SK-MEL-5 (cell line): ENCODE measurements at regions not wholly inside any gene's neighbourhood (a gene's known extent, or its start where the extent isn't known, plus 50 kb on each side); places are given as distances from the start of the nearest gene placed in this dataset.

Experiments used
- DNase-seq: peaks from one replicate; pipeline ENCODE4 v3.0.0-alpha.2; 2016; ENCODE audit warnings: low read depth, low spot score
- in situ Hi-C: cut with HindIII; loops from 2 replicates; pipeline ENCODE4 v1.10.0; 2016; ENCODE audit warnings: low sequenced_read_pairs, high pct_unique_total_duplicates, low pct_unique_long_range_greater_than_20kb

DNA sequence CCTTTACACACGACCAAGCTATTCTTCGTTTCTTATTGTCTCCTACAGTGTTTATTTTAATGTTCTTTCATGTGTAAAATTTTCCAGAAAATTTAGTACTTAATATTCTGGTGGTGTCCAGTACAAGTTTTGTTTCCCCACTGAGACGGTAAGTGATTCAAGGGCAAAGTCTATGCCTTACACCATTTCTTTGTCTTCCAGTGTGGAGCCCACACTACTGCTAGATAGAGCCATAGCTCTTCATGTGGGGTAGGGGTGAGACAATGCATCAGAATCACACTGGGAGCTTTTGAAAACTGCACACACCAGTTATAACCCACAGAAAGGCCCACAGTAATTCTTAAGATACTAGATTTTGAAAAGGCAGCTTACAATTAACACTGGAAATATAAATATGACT, 125.6 kb downstream of the TDRD15 start:
- DNase-seq, result no peak
- in situ Hi-C loops, result no loop called here

GRCh38 chr2:21250673-21251072, 126.9 kb downstream of the TDRD15 start:
- in situ Hi-C loops, result no loop called here
- no peak for DNase-seq

- in situ Hi-C loops, result no loop called here
- no peak for DNase-seq
Observed at GRCh38 chr2:21251216-21251980, 127.6 kb downstream of the TDRD15 start.

GRCh38 chr2:21253311-21254027, 129.7 kb downstream of the TDRD15 start:
- in situ Hi-C loops, result no loop called here
- no peak for DNase-seq

- no peak for DNase-seq
- in situ Hi-C loops, result no loop called here
Observed at GRCh38 chr2:21254170-21254965, 130.6 kb downstream of the TDRD15 start.

- in situ Hi-C loops, result no loop called here
- peak; percentile 96 for DNase-seq
Observed at GRCh38 chr2:21256006-21256405, 132.2 kb downstream of the TDRD15 start.

DNA sequence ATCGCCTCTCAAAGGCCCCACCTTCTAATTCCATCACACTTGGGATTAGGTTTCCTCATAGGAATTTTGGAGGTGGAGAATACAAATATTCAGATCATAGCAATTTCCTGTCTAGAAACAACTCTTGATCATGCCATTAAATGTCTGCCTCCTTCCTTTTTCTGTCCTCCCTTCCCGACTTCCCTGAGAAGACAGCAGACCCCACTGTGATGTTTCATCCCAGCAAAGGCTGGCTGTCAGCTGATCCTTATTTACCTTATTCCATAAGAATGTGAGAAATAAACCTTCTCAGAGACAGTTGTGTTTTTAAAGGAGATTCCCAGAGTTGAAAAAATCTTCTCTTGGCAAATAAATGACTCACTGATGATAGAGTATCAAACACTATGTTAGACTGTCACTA, 133.9 kb downstream of the TDRD15 start:
- DNase-seq, result no peak

GRCh38 chr2:21258082-21258481, 134.3 kb downstream of the TDRD15 start:
- DNase-seq, result no peak
- in situ Hi-C loops, result no loop called here

More for the DNA sequence above, 133.9 kb downstream of the TDRD15 start:
- in situ Hi-C loops, result no loop called here

DNA sequence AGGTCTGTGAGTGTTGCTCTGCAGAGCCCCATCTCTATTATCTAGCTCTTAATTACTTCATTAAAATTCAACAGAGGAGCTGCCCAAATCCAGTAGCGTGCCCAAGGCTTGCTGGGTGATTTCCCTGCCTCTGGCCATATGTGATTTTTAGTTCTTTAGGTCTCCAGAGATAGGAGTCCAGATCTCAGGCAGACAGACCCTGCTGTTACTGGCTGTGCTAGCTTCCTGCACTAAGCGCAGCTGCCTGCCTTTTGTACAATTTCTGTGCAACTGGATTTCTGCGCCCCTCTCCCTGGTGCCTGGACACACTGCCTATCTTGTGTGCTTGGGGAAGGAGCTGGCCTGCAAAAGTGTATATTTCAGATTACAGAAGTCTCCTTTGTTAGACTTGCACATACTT, 136.5 kb downstream of the TDRD15 start:
- in situ Hi-C loops, result no loop called here
- no peak for DNase-seq

- in situ Hi-C loops, result no loop called here
Observed at GRCh38 chr2:21261591-21261990, 137.8 kb downstream of the TDRD15 start.

DNA sequence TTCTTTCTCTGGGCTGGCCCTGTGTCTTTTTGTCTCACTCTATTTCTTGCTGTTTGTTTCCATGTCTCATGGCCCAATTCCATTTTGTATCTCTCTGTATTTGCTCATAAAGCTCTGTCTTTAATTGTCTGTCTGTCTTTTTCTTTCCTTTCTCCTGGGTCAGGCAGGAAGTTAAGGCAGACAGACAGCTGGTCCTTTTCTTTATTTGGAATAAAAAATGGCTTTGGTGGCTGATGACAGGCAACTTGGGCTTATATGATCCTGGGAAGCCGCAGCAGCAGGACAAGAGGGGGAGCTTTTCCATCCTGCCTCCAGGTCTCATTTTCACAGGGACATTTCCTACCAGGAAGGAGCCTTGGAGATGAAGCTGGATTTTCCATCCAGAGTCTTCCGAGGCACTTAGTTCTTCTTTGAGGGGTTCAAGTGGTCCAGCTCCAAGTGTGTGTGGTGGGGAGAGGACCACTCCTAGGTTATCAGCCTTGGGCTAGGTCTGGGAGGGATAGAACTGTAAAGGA, 138.7 kb downstream of the TDRD15 start:
- no peak for DNase-seq
- in situ Hi-C loops, result no loop called here

More at GRCh38 chr2:21261591-21261990, 137.8 kb downstream of the TDRD15 start:
- no peak for DNase-seq

DNA sequence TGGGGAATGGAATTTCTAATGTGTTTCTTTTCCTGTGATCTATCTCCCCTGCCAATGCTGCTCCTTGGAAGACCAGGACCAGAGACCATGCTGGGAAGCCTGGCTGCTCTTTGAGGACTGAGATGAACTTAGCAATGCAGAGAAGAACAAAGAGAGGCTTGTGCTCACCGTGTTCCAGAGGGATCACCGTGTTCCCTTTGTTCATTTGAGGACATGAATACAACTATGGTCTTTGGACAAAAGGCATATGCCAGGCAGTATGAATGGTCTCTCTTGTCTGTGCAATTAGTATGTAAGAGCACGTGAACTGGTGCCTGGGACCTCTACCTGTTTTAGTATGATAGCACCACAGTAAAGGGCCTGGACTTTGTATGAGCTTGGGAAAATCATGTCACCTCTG, 139.9 kb downstream of the TDRD15 start:
- in situ Hi-C loops, result no loop called here
- peak; percentile 89 for DNase-seq

- no peak for DNase-seq
- in situ Hi-C loops, result no loop called here
Observed at GRCh38 chr2:21265752-21266151, 142.0 kb downstream of the TDRD15 start.

DNA sequence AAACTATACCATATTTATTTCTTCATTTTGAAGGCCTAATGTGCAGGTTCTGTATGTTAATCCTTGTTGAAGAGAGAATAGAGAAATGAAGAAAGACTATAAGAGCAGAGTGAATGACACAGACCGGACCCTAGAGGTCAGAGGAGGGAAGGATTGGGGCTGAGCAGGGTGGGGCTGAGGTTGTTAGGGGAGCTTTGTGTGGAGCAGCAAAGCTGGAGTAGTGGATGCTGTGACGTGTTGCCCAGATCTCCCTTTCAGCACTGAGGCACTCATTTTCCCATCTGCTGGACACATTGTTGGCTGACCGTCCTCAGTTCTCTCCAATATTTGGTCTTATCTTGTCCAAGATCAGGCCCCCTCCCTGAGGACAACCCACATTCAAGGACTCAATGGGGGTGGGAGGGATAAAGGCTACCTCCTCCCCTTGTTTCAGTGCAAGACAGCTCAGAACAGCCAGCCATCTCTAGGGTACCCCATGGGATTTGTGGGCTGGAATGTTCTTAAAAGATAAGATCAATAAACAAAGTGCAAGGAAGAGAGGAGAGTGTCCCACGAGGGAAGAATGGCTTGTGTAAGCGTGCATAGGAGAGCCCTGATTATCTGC, 143.6 kb downstream of the TDRD15 start:
- in situ Hi-C loops, result no loop called here
- no peak for DNase-seq

DNA sequence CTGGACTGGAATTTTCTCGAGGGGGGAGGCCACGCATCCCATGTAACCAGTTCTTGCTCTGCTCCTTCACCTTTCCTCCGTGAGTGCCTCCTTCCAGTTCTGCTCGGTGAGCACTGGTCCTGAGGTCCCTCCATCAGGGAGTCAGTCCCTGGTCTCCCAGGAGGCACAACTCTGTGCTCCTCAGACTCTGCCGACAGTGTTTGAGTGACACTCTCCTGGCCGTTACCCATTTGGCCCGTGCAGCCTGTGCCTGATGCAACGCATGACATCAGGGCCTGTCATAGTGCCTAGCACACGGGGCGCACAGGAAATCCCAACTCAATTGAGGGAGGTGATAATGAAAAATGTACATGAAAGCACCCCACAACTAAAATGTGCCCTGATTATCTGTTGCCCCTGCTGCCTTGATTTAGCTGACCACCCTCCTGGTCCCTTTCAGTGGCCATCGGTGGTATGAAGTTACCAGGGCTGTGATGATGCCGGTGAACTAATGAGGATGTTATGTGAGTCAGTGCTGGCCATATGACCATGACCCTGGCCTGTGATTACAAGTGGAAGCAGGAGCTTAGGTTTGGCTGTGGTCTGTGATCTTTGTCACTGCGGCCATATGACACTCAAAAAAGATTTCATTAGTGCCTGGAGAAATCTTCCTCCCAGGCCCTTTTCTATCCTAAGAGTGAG, 144.6 kb downstream of the TDRD15 start:
- DNase-seq, result no peak
- in situ Hi-C loops, result no loop called here

- in situ Hi-C loops, result no loop called here
- no peak for DNase-seq
Observed at GRCh38 chr2:21268878-21269224, 145.1 kb downstream of the TDRD15 start.

DNA sequence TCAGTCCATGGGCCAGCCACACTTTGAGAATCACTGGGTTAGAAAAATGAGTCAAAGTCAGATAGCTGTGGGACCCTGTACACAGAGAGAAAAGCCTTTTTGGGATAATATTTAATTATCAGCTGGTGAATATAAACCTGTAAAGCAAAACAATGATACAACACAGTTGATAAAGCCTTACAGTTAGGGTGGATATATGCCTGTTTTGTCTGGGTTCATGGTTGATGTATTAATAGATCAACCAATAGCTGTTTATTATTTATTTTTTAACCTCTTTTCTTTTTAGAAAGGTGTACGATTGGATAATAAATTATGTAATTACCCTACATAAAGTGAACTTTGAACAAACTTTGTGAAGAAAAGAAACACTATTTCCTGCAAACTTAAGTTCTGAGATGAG, 145.6 kb downstream of the TDRD15 start:
- DNase-seq, result no peak
- in situ Hi-C loops, result no loop called here
